CD4-positive, alpha-beta T cell (primary cell): ENCODE measurements at regions not wholly inside any gene's neighbourhood (a gene's known extent, or its start where the extent isn't known, plus 50 kb on each side); places are given as distances from the start of the nearest gene placed in this dataset.

ENCODE experiments used
- ATAC-seq: fragments of 200-7000 bp; cut with Tn5 transposase; one replicate; pipeline ENCODE4 v1.10.0; 2022; ENCODE audit warnings: mild to moderate bottlenecking; ENCODE audit not compliant: poor library complexity
- CTCF ChIA-PET: fragments of 350-600 bp; sonication (Branson Sonifier 250); formaldehyde crosslinking; loops from one replicate; lab custom pipeline; 2021; ENCODE audit warnings: antibody characterized with exemption, inconsistent platforms; lab: Charles Lee
- POLR2A ChIA-PET: fragments of 350-600 bp; sonication (Branson Sonifier 250); formaldehyde crosslinking; loops from one replicate; lab custom pipeline; 2021; ENCODE audit warnings: antibody characterized with exemption, inconsistent platforms; lab: Charles Lee
- DNase-seq, 14 experiments: peaks; one replicate each; pipeline ENCODE4 v3.0.0-alpha.2; 2013 to 2020; ENCODE audit warnings: mixed read lengths in 2 of 14
- H3K27ac ChIP-seq, 2 donors: one replicate each; pipeline versions ENCODE4 v1.5.1 to v1.7.0; 2013; ENCODE audit warnings: low read length in 2 of 2, low read depth in 1 of 2, mild to moderate bottlenecking in 1 of 2
- H3K27me3 ChIP-seq, 2 experiments: 1 replicate in 1 of 2; 2 replicates in 1 of 2; pipeline versions ENCODE4 v1.6.1 to v1.7.0; 2013; ENCODE audit warnings: low read length in 2 of 2, control low read depth in 1 of 2, mild to moderate bottlenecking in 1 of 2, moderate library complexity in 1 of 2; ENCODE audit not compliant: insufficient read depth in 2 of 2, control insufficient read depth in 1 of 2
- H3K36me3 ChIP-seq: one replicate; pipeline ENCODE4 v1.6.1; 2013; ENCODE audit warnings: low read length, control low read depth; ENCODE audit not compliant: insufficient read depth
- H3K4me1 ChIP-seq: one replicate; pipeline ENCODE4 v1.6.1; 2013; ENCODE audit warnings: low read length, control low read depth; ENCODE audit not compliant: insufficient read depth
- H3K4me3 ChIP-seq: one replicate; pipeline ENCODE4 v1.5.1; 2013; ENCODE audit warnings: mild to moderate bottlenecking, low read length, moderate library complexity
- H3K9me3 ChIP-seq, 2 experiments: 1 replicate in 1 of 2; 2 replicates in 1 of 2; pipeline versions ENCODE4 v1.6.1 to v1.7.0; 2013; ENCODE audit warnings: low read length in 2 of 2, mild to moderate bottlenecking in 2 of 2, control low read depth in 1 of 2, moderate library complexity in 1 of 2; ENCODE audit not compliant: control insufficient read depth in 1 of 2, insufficient read depth in 1 of 2
- H3K27ac Mint-ChIP-seq: one replicate; pipeline ENCODE4 v1.8.0; 2020; ENCODE audit warnings: mixed read lengths
- H3K27me3 Mint-ChIP-seq: one replicate; pipeline ENCODE4 v1.8.0; 2021; ENCODE audit warnings: mixed read lengths
- H3K36me3 Mint-ChIP-seq: one replicate; pipeline ENCODE4 v1.8.0; 2021; ENCODE audit warnings: low read depth, mixed read lengths
- H3K4me1 Mint-ChIP-seq: one replicate; pipeline ENCODE4 v1.8.0; 2021; ENCODE audit warnings: low read depth, mixed read lengths
- H3K4me3 Mint-ChIP-seq: one replicate; pipeline ENCODE4 v1.8.0; 2020; ENCODE audit warnings: mild to moderate bottlenecking, mixed read lengths
- H3K9me3 Mint-ChIP-seq: one replicate; pipeline ENCODE4 v1.8.0; 2020; ENCODE audit warnings: mixed read lengths
- CTCF ChIP-seq: fragments of 200-600 bp; IDR thresholded peaks from one replicate; pipeline ENCODE4 v1.8.0; 2022; ENCODE audit warnings: antibody characterized with exemption, mild to moderate bottlenecking
- intact Hi-C, 2 experiments: fragments of 100-400 bp; cut with DNase I in 1 of 2; cut with micrococcal nuclease in 1 of 2; formaldehyde crosslinking; loops; one replicate each; pipeline versions ENCODE4 v1.15.1 to v1.9.0; 2023 to 2025; cut with DNase I, micrococcal nuclease

GRCh38 chr2:8276026-8276425 is 405.8 kb upstream of the ID2 start:
- ATAC-seq (no peak), DNase-seq (no peak)
- peaks cover 7% of the 10 kb centered on the region for H3K4me1 Mint-ChIP-seq
- no peak overlapping the region for H3K4me3 Mint-ChIP-seq
- Histone ChIP-seq H3K9me3 (no peaks in the 10 kb centered on the region), H3K36me3 (no peaks in the 10 kb centered on the region), H3K4me3 (no peak overlapping the region), H3K27me3 (no peaks in the 10 kb centered on the region), H3K27ac (no peak overlapping the region), H3K4me1 (peaks cover 19% of the 10 kb centered on the region)
- no peaks in the 10 kb centered on the region for H3K27me3 Mint-ChIP-seq
- no peaks in the 10 kb centered on the region for H3K36me3 Mint-ChIP-seq
- CTCF ChIA-PET: no interaction called here
- no peak for TF ChIP-seq CTCF
- no peaks in the 10 kb centered on the region for H3K9me3 Mint-ChIP-seq
- intact Hi-C loops: no loop called here
- no peak overlapping the region for H3K27ac Mint-ChIP-seq
- POLR2A ChIA-PET: no interaction called here

- ChIA-PET CTCF (no interaction called here), POLR2A (no interaction called here)
- no peak overlapping the region for H3K4me3 ChIP-seq
Observed at GRCh38 chr2:8277921-8278571, 403.8 kb upstream of the ID2 start.

GRCh38 chr2:8278709-8279354 is 403.0 kb upstream of the ID2 start:
- ChIA-PET POLR2A (no interaction called here), CTCF (no interaction called here)
- peaks cover 24% of the 10 kb centered on the region for H3K4me1 ChIP-seq
- no peaks in the 10 kb centered on the region for H3K9me3 ChIP-seq
- no peak overlapping the region for H3K27ac ChIP-seq
- Mint-ChIP-seq H3K36me3 (no peaks in the 10 kb centered on the region), H3K4me1 (peaks cover 7% of the 10 kb centered on the region), H3K27me3 (no peaks in the 10 kb centered on the region), H3K4me3 (no peak overlapping the region), H3K27ac (no peak overlapping the region), H3K9me3 (no peaks in the 10 kb centered on the region)
- no peak for TF ChIP-seq CTCF
- no peaks in the 10 kb centered on the region for H3K36me3 ChIP-seq
- intact Hi-C loops: no loop called here
- H3K27me3 ChIP-seq: no peaks in the 10 kb centered on the region
- no peak overlapping the region for H3K4me3 ChIP-seq
- no peak for DNase-seq
- ATAC-seq: no peak

More at GRCh38 chr2:8277921-8278571, 403.8 kb upstream of the ID2 start:
- Mint-ChIP-seq H3K36me3 (no peaks in the 10 kb centered on the region), H3K4me1 (peaks cover 7% of the 10 kb centered on the region), H3K27me3 (no peaks in the 10 kb centered on the region), H3K4me3 (no peak overlapping the region), H3K9me3 (no peaks in the 10 kb centered on the region), H3K27ac (no peak overlapping the region)
- H3K27me3 ChIP-seq: no peaks in the 10 kb centered on the region
- H3K36me3 ChIP-seq: no peaks in the 10 kb centered on the region
- no peak for ATAC-seq
- intact Hi-C loops: no loop called here
- no peak overlapping the region for H3K27ac ChIP-seq
- H3K4me1 ChIP-seq: peaks cover 24% of the 10 kb centered on the region
- no peak for DNase-seq
- no peaks in the 10 kb centered on the region for H3K9me3 ChIP-seq
- no peak for TF ChIP-seq CTCF
